WTC11 (cell line): ENCODE measurements at regions not wholly inside any gene's neighbourhood (a gene's known extent, or its start where the extent isn't known, plus 50 kb on each side); places are given as distances from the start of the nearest gene placed in this dataset.

Experiments used
- ATAC-seq: fragments of 200-7000 bp; cut with Tn5 transposase; 2 replicates; pipeline ENCODE4 v1.10.0; 2021; ENCODE audit warnings: mild to moderate bottlenecking, moderate library complexity
- CTCF ChIA-PET: fragments of 300-600 bp; sonication (Branson Sonifier 250); formaldehyde crosslinking; loops from one replicate; lab custom pipeline; 2021; ENCODE audit warnings: antibody characterized with exemption; lab: Charles Lee
- POLR2A ChIA-PET: fragments of 350-600 bp; sonication (Branson Sonifier 250); formaldehyde crosslinking; loops from one replicate; lab custom pipeline; 2021; ENCODE audit warnings: antibody characterized with exemption; lab: Charles Lee
- DNase-seq: peaks from one replicate; pipeline ENCODE4 v3.0.0; 2021; ENCODE audit warnings: low spot score
- H3K27ac Mint-ChIP-seq: 2 replicates; pipeline ENCODE4 v1.8.0; 2021; ENCODE audit warnings: mixed read lengths
- H3K27me3 Mint-ChIP-seq: 2 replicates; pipeline ENCODE4 v1.8.0; 2021; ENCODE audit warnings: low read depth, mild to moderate bottlenecking, moderate library complexity, mixed read lengths
- H3K36me3 Mint-ChIP-seq: 2 replicates; pipeline ENCODE4 v1.8.0; 2021; ENCODE audit warnings: mixed read lengths
- H3K4me1 Mint-ChIP-seq: 2 replicates; pipeline ENCODE4 v1.8.0; 2022; ENCODE audit warnings: mixed read lengths
- H3K4me3 Mint-ChIP-seq: 2 replicates; pipeline ENCODE4 v1.8.0; 2021; ENCODE audit warnings: mild to moderate bottlenecking, moderate library complexity, mixed read lengths
- H3K9me3 Mint-ChIP-seq: 2 replicates; pipeline ENCODE4 v1.8.0; 2021; ENCODE audit warnings: mixed read lengths
- CREB1 ChIP-seq: sonication (generic); formaldehyde crosslinking; IDR thresholded peaks from 2 replicates; pipeline ENCODE4 v1.8.0; 2023; ENCODE audit warnings: mild to moderate bottlenecking, missing genetic modification reagents
- ELF4 ChIP-seq: sonication (generic); formaldehyde crosslinking; IDR thresholded peaks from 2 replicates; pipeline ENCODE4 v1.8.1; 2022; ENCODE audit warnings: low read depth, mild to moderate bottlenecking, moderate library complexity, missing genetic modification reagents
- ESRRA ChIP-seq: sonication (generic); formaldehyde crosslinking; IDR thresholded peaks from 2 replicates; pipeline ENCODE4 v1.8.1; 2022; ENCODE audit warnings: mild to moderate bottlenecking, missing genetic modification reagents, borderline replicate concordance
- ETV6 ChIP-seq: sonication (generic); formaldehyde crosslinking; IDR thresholded peaks from 2 replicates; pipeline ENCODE4 v1.8.1; 2022; ENCODE audit warnings: mild to moderate bottlenecking, missing genetic modification reagents
- FOXJ3 ChIP-seq: sonication (generic); formaldehyde crosslinking; IDR thresholded peaks from 2 replicates; pipeline ENCODE4 v1.9.0; 2021; ENCODE audit warnings: missing genetic modification reagents, mild to moderate bottlenecking, borderline replicate concordance
- HMGA2 ChIP-seq: fragments of 250-450 bp; sonication (Bioruptor Pico); IDR thresholded peaks from 2 replicates; pipeline ENCODE4 v1.4.0; 2021; ENCODE audit warnings: mild to moderate bottlenecking, moderate library complexity
- IRF2 ChIP-seq: sonication (generic); formaldehyde crosslinking; IDR thresholded peaks from 2 replicates; pipeline ENCODE4 v1.8.0; 2022; ENCODE audit warnings: low read depth, missing genetic modification reagents, borderline replicate concordance
- KAT7 ChIP-seq: sonication (generic); formaldehyde crosslinking; IDR thresholded peaks from 2 replicates; pipeline ENCODE4 v1.8.1; 2023; ENCODE audit warnings: missing genetic modification reagents, mild to moderate bottlenecking, borderline replicate concordance
- MXD4 ChIP-seq: fragments of 250-450 bp; sonication (Bioruptor Pico); IDR thresholded peaks from 2 replicates; pipeline ENCODE4 v1.8.0; 2021; ENCODE audit warnings: mild to moderate bottlenecking, moderate library complexity, borderline replicate concordance
- MYBL2 ChIP-seq: sonication (generic); formaldehyde crosslinking; IDR thresholded peaks from 2 replicates; pipeline ENCODE4 v1.8.1; 2023; ENCODE audit warnings: mild to moderate bottlenecking, moderate library complexity, missing genetic modification reagents
- NR1H2 ChIP-seq: sonication (generic); formaldehyde crosslinking; IDR thresholded peaks from 2 replicates; pipeline ENCODE4 v1.9.0; 2021; ENCODE audit warnings: mild to moderate bottlenecking, moderate library complexity, missing genetic modification reagents
- OVOL2 ChIP-seq: fragments of 250-450 bp; sonication (Bioruptor Pico); IDR thresholded peaks from 2 replicates; pipeline ENCODE4 v1.9.0; 2021; ENCODE audit warnings: mild to moderate bottlenecking, borderline replicate concordance
- PRRX2 ChIP-seq: fragments of 250-450 bp; sonication (Bioruptor Pico); IDR thresholded peaks from 2 replicates; pipeline ENCODE4 v1.8.0; 2021; ENCODE audit warnings: mild to moderate bottlenecking
- RELA ChIP-seq: sonication (generic); formaldehyde crosslinking; IDR thresholded peaks from 2 replicates; pipeline ENCODE4 v1.8.1; 2022; ENCODE audit warnings: missing genetic modification reagents, mild to moderate bottlenecking, borderline replicate concordance
- TEAD4 ChIP-seq: sonication (generic); formaldehyde crosslinking; IDR thresholded peaks from 2 replicates; pipeline ENCODE4 v1.8.0; 2022; ENCODE audit warnings: mild to moderate bottlenecking, missing genetic modification reagents
- TP53 ChIP-seq: sonication (generic); formaldehyde crosslinking; IDR thresholded peaks from 2 replicates; pipeline ENCODE4 v1.8.1; 2023; ENCODE audit warnings: mild to moderate bottlenecking, missing genetic modification reagents
- ZBTB21 ChIP-seq: sonication (generic); formaldehyde crosslinking; IDR thresholded peaks from 2 replicates; pipeline ENCODE4 v1.8.1; 2023; ENCODE audit warnings: mild to moderate bottlenecking, missing genetic modification reagents, borderline replicate concordance
- ZNF219 ChIP-seq: sonication (generic); formaldehyde crosslinking; IDR thresholded peaks from 2 replicates; pipeline ENCODE4 v1.8.0; 2023; ENCODE audit warnings: missing genetic modification reagents, mild to moderate bottlenecking, borderline replicate concordance
- TF ChIP-seq, protein P1 (sequence below): fragments of 250-450 bp; sonication (Bioruptor Pico); conservative IDR thresholded peaks from 2 replicates; pipeline ENCODE4 v1.9.0; 2021; ENCODE audit warnings: mild to moderate bottlenecking
- TF ChIP-seq, protein P2 (sequence below): sonication (generic); formaldehyde crosslinking; IDR thresholded peaks from 2 replicates; pipeline ENCODE4 v1.8.1; 2023; ENCODE audit warnings: mild to moderate bottlenecking, moderate library complexity, missing genetic modification reagents
- TF ChIP-seq, protein P3 (sequence below): sonication (generic); formaldehyde crosslinking; conservative IDR thresholded peaks from 2 replicates; pipeline ENCODE4 v1.8.1; 2022; ENCODE audit warnings: mild to moderate bottlenecking, missing genetic modification reagents
- TF ChIP-seq, protein P4 (sequence below): sonication (generic); formaldehyde crosslinking; IDR thresholded peaks from 2 replicates; pipeline ENCODE4 v1.8.0; 2022; ENCODE audit warnings: mild to moderate bottlenecking, missing genetic modification reagents
- TF ChIP-seq, protein P5 (sequence below): fragments of 250-450 bp; sonication (Bioruptor Pico); IDR thresholded peaks from 2 replicates; pipeline ENCODE4 v1.8.0; 2021; ENCODE audit warnings: mild to moderate bottlenecking
- TF ChIP-seq, protein P6 (sequence below): sonication (generic); formaldehyde crosslinking; IDR thresholded peaks from 2 replicates; pipeline ENCODE4 v1.8.1; 2023; ENCODE audit warnings: mild to moderate bottlenecking, missing genetic modification reagents
- TF ChIP-seq, protein P7 (sequence below): fragments of 250-450 bp; sonication (Bioruptor Pico); IDR thresholded peaks from 2 replicates; pipeline ENCODE4 v1.9.0; 2021; ENCODE audit warnings: mild to moderate bottlenecking
- TF ChIP-seq, protein P8 (sequence below): fragments of 200-600 bp; IDR thresholded peaks from 2 replicates; pipeline ENCODE4 v1.8.0; 2022; ENCODE audit warnings: antibody characterized with exemption

DNA sequence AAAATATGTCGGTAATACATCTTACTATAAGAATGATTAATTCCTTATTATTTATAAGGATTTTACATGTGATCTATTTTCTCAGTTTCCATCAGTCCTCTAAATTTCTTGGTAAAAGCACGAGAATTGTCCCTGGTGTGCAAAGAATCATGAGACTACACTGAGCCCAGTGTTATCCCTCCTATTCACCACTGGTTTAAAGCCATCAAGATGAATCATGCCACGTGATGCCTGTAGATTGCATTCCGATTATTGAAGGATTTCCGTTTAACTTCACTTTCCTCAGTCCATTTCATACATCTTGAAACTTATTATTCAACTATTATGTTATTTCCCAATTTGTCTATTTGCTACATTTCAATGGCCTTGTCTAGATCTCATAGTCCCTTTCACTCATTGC, 601.9 kb downstream of the GALC start:
- no peaks in the 10 kb centered on the region for H3K9me3 Mint-ChIP-seq
- DNase-seq (no peak), ATAC-seq (no peak)
- ChIA-PET CTCF (no interaction called here), POLR2A (interaction anchor here (0.6 kb wide), 1 partner anchor 42 kb away, joined by 3 read pairs; no protein-coding TSS in a partner anchor)
- no peaks in the 10 kb centered on the region for H3K4me1 Mint-ChIP-seq
- H3K36me3 Mint-ChIP-seq, result no peaks in the 10 kb centered on the region
- TF ChIP-seq, protein P1, sequence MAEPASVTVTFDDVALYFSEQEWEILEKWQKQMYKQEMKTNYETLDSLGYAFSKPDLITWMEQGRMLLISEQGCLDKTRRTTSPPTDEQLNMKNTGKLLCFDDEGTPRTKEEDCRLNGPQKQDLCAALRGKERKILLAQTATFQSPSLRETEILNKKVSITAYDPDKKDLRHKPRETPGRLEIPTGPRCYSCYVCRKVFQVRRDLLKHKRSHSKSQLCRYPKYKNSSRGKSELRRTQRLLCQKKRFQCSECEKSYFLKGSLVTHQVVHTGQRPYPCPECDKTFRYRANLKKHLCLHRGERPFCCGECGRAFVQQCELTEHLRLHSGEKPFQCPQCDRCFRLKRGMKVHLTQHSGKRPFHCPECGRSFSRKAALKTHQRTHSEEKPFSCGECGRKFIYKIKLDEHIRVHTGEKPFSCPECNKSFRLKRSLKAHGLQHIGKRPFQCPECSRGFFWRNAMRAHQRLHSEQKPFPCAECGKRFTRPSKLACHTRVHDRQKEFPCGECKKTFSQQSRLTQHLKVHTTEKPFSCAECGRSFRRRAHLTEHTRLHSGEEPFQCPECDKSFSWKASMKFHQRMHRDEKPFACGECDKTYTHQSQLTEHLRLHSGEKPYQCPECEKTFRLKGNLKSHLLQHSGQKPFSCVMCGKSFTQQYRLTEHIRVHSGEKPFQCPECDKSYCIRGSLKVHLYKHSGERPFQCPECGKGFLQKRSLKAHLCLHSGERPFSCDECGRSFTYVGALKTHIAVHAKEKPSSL (CRISPR knock-in tag), result no peak
- TF ChIP-seq KAT7 (no peak), HMGA2 (CRISPR knock-in tag) (no peak), OVOL2 (no peak), ZNF219 (no peak), CREB1 (CRISPR knock-in tag) (no peak), MYBL2 (CRISPR knock-in tag) (no peak), ZBTB21 (CRISPR knock-in tag) (no peak), ETV6 (CRISPR knock-in tag) (no peak), RELA (no peak), ESRRA (CRISPR knock-in tag) (no peak)
- TF ChIP-seq, protein P2, sequence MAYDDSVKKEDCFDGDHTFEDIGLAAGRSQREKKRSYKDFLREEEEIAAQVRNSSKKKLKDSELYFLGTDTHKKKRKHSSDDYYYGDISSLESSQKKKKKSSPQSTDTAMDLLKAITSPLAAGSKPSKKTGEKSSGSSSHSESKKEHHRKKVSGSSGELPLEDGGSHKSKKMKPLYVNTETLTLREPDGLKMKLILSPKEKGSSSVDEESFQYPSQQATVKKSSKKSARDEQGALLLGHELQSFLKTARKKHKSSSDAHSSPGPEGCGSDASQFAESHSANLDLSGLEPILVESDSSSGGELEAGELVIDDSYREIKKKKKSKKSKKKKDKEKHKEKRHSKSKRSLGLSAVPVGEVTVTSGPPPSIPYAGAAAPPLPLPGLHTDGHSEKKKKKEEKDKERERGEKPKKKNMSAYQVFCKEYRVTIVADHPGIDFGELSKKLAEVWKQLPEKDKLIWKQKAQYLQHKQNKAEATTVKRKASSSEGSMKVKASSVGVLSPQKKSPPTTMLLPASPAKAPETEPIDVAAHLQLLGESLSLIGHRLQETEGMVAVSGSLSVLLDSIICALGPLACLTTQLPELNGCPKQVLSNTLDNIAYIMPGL (CRISPR knock-in tag), result no peak
- TF ChIP-seq, protein P3, sequence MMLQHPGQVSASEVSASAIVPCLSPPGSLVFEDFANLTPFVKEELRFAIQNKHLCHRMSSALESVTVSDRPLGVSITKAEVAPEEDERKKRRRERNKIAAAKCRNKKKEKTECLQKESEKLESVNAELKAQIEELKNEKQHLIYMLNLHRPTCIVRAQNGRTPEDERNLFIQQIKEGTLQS (CRISPR knock-in tag), result no peak
- no peak overlapping the region for H3K4me3 Mint-ChIP-seq
- H3K27ac Mint-ChIP-seq, result no peak overlapping the region
- no peaks in the 10 kb centered on the region for H3K27me3 Mint-ChIP-seq

DNA sequence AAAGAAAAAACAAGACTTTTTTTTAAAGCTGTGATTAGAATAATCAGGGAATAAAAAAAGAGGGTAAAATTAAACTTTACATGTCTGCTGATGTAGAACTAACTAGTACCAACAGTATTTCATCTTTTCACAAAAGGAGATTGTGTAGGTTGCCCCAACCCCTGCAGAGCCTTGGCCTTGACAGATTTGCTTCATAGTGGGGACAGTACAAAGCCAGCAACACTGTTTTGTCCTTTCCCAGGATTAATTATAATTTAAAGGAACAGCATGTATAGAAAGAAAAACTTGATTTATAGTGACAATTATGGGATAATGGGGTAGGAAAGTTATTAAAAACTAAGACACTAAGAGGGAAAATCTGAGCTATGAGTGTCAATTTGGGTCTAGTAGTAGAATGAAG, 604.0 kb downstream of the GALC start:
- CTCF ChIA-PET, result no interaction called here
- Mint-ChIP-seq H3K9me3 (no peaks in the 10 kb centered on the region), H3K27ac (no peak overlapping the region)
- TF ChIP-seq RELA (no peak), FOXJ3 (no peak), IRF2 (CRISPR knock-in tag) (no peak), TEAD4 (CRISPR knock-in tag) (no peak), NR1H2 (CRISPR knock-in tag) (no peak), ZBTB21 (CRISPR knock-in tag) (no peak), ETV6 (CRISPR knock-in tag) (no peak), PRRX2 (no peak), ESRRA (CRISPR knock-in tag) (no peak), ELF4 (CRISPR knock-in tag) (no peak), MXD4 (CRISPR knock-in tag) (no peak), TP53 (CRISPR knock-in tag) (no peak)
- TF ChIP-seq, protein P4, sequence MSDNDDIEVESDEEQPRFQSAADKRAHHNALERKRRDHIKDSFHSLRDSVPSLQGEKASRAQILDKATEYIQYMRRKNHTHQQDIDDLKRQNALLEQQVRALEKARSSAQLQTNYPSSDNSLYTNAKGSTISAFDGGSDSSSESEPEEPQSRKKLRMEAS (CRISPR knock-in tag), result no peak
- TF ChIP-seq, protein P5, sequence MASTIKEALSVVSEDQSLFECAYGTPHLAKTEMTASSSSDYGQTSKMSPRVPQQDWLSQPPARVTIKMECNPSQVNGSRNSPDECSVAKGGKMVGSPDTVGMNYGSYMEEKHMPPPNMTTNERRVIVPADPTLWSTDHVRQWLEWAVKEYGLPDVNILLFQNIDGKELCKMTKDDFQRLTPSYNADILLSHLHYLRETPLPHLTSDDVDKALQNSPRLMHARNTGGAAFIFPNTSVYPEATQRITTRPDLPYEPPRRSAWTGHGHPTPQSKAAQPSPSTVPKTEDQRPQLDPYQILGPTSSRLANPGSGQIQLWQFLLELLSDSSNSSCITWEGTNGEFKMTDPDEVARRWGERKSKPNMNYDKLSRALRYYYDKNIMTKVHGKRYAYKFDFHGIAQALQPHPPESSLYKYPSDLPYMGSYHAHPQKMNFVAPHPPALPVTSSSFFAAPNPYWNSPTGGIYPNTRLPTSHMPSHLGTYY (CRISPR knock-in tag), result no peak
- TF ChIP-seq, protein P6, sequence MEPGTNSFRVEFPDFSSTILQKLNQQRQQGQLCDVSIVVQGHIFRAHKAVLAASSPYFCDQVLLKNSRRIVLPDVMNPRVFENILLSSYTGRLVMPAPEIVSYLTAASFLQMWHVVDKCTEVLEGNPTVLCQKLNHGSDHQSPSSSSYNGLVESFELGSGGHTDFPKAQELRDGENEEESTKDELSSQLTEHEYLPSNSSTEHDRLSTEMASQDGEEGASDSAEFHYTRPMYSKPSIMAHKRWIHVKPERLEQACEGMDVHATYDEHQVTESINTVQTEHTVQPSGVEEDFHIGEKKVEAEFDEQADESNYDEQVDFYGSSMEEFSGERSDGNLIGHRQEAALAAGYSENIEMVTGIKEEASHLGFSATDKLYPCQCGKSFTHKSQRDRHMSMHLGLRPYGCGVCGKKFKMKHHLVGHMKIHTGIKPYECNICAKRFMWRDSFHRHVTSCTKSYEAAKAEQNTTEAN, result no peak
- TF ChIP-seq, protein P7, sequence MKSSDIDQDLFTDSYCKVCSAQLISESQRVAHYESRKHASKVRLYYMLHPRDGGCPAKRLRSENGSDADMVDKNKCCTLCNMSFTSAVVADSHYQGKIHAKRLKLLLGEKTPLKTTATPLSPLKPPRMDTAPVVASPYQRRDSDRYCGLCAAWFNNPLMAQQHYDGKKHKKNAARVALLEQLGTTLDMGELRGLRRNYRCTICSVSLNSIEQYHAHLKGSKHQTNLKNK (CRISPR knock-in tag), result no peak
- TF ChIP-seq, protein P8, sequence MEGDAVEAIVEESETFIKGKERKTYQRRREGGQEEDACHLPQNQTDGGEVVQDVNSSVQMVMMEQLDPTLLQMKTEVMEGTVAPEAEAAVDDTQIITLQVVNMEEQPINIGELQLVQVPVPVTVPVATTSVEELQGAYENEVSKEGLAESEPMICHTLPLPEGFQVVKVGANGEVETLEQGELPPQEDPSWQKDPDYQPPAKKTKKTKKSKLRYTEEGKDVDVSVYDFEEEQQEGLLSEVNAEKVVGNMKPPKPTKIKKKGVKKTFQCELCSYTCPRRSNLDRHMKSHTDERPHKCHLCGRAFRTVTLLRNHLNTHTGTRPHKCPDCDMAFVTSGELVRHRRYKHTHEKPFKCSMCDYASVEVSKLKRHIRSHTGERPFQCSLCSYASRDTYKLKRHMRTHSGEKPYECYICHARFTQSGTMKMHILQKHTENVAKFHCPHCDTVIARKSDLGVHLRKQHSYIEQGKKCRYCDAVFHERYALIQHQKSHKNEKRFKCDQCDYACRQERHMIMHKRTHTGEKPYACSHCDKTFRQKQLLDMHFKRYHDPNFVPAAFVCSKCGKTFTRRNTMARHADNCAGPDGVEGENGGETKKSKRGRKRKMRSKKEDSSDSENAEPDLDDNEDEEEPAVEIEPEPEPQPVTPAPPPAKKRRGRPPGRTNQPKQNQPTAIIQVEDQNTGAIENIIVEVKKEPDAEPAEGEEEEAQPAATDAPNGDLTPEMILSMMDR, result no peak
- TF ChIP-seq, all 79 proteins: peak for 0
- no peak for ATAC-seq
- Mint-ChIP-seq H3K27me3 (no peaks in the 10 kb centered on the region), H3K4me1 (no peaks in the 10 kb centered on the region), H3K4me3 (no peak overlapping the region), H3K36me3 (no peaks in the 10 kb centered on the region)
- POLR2A ChIA-PET, result no interaction called here
- DNase-seq, result no peak
